ENCODE measurements at regions not wholly inside any gene's neighbourhood (a gene's known extent, or its start where the extent isn't known, plus 50 kb on each side); places are given as distances from the start of the nearest gene placed in this dataset.

GRCh38 chr4:138035781-138036258, 206.3 kb downstream of the SLC7A11 start:
- no peak for TF ChIP-seq JUND (IDR thresholded peaks at IDR 0.05; ENCODE audit: low read depth)
- in situ Hi-C loops (cut with HindIII; ENCODE audit: low pct_unique_long_range_greater_than_20kb, low sequenced_read_pairs) = no loop called here
- peak; percentile 28 to 64 for DNase-seq (ENCODE audit: low read depth in 1 of 2, low spot score in 1 of 2)

- DNase-seq (ENCODE audit: low read depth in 1 of 2, low spot score in 1 of 2) = no peak
- TF ChIP-seq JUND (IDR thresholded peaks at IDR 0.05; ENCODE audit: low read depth) = no peak
- in situ Hi-C loops (cut with HindIII; ENCODE audit: low pct_unique_long_range_greater_than_20kb, low sequenced_read_pairs) = no loop called here
Measured at GRCh38 chr4:138034871-138035270, 207.3 kb downstream of the SLC7A11 start.

GRCh38 chr4:138032222-138032621, 209.9 kb downstream of the SLC7A11 start:
- TF ChIP-seq JUND (IDR thresholded peaks at IDR 0.05; ENCODE audit: low read depth) = no peak
- in situ Hi-C loops (cut with HindIII; ENCODE audit: low pct_unique_long_range_greater_than_20kb, low sequenced_read_pairs) = no loop called here
- DNase-seq (ENCODE audit: low read depth in 1 of 2, low spot score in 1 of 2) = no peak

GRCh38 chr4:138030375-138030774, 211.8 kb downstream of the SLC7A11 start:
- no peak for TF ChIP-seq JUND (IDR thresholded peaks at IDR 0.05; ENCODE audit: low read depth)
- no peak for DNase-seq (ENCODE audit: low read depth in 1 of 2, low spot score in 1 of 2)
- in situ Hi-C loops (cut with HindIII; ENCODE audit: low pct_unique_long_range_greater_than_20kb, low sequenced_read_pairs) = no loop called here

GRCh38 chr4:138028923-138029322, 213.2 kb downstream of the SLC7A11 start:
- DNase-seq (ENCODE audit: low read depth in 1 of 2, low spot score in 1 of 2) = no peak
- in situ Hi-C loops (cut with HindIII; ENCODE audit: low pct_unique_long_range_greater_than_20kb, low sequenced_read_pairs) = no loop called here
- TF ChIP-seq JUND (IDR thresholded peaks at IDR 0.05; ENCODE audit: low read depth) = no peak

GRCh38 chr4:138021139-138021830, 220.9 kb downstream of the SLC7A11 start:
- TF ChIP-seq JUND (IDR thresholded peaks at IDR 0.05; ENCODE audit: low read depth) = no peak
- in situ Hi-C loops (cut with HindIII; ENCODE audit: low pct_unique_long_range_greater_than_20kb, low sequenced_read_pairs) = no loop called here
- no peak for DNase-seq (ENCODE audit: low read depth in 1 of 2, low spot score in 1 of 2)

GRCh38 chr4:138014590-138015288, 227.4 kb downstream of the SLC7A11 start:
- no peak for DNase-seq (ENCODE audit: low read depth in 1 of 2, low spot score in 1 of 2)
- no peak for TF ChIP-seq JUND (IDR thresholded peaks at IDR 0.05; ENCODE audit: low read depth)
- in situ Hi-C loops (cut with HindIII; ENCODE audit: low pct_unique_long_range_greater_than_20kb, low sequenced_read_pairs) = no loop called here

- in situ Hi-C loops (cut with HindIII; ENCODE audit: low pct_unique_long_range_greater_than_20kb, low sequenced_read_pairs) = no loop called here
- no peak for DNase-seq (ENCODE audit: low read depth in 1 of 2, low spot score in 1 of 2)
- TF ChIP-seq JUND (IDR thresholded peaks at IDR 0.05; ENCODE audit: low read depth) = no peak
Measured at GRCh38 chr4:138013625-138014024, 228.5 kb downstream of the SLC7A11 start.

- DNase-seq (ENCODE audit: low read depth in 1 of 2, low spot score in 1 of 2) = no peak
- TF ChIP-seq JUND (IDR thresholded peaks at IDR 0.05; ENCODE audit: low read depth) = no peak
- in situ Hi-C loops (cut with HindIII; ENCODE audit: low pct_unique_long_range_greater_than_20kb, low sequenced_read_pairs) = no loop called here
Measured at GRCh38 chr4:138010639-138011038, 231.5 kb downstream of the SLC7A11 start.

- peak in 1 of 2 experiments; percentile 3 for DNase-seq (ENCODE audit: low read depth in 1 of 2, low spot score in 1 of 2)
- TF ChIP-seq JUND (IDR thresholded peaks at IDR 0.05; ENCODE audit: low read depth) = no peak
- in situ Hi-C loops (cut with HindIII; ENCODE audit: low pct_unique_long_range_greater_than_20kb, low sequenced_read_pairs) = no loop called here
Measured at GRCh38 chr4:138007572-138007971, 234.6 kb downstream of the SLC7A11 start.

- no peak for TF ChIP-seq JUND (IDR thresholded peaks at IDR 0.05; ENCODE audit: low read depth)
- in situ Hi-C loops (cut with HindIII; ENCODE audit: low pct_unique_long_range_greater_than_20kb, low sequenced_read_pairs) = no loop called here
- DNase-seq (ENCODE audit: low read depth in 1 of 2, low spot score in 1 of 2) = no peak
Measured at GRCh38 chr4:138005486-138005885, 236.7 kb downstream of the SLC7A11 start.

- no peak for DNase-seq (ENCODE audit: low read depth in 1 of 2, low spot score in 1 of 2)
- in situ Hi-C loops (cut with HindIII; ENCODE audit: low pct_unique_long_range_greater_than_20kb, low sequenced_read_pairs) = no loop called here
- TF ChIP-seq JUND (IDR thresholded peaks at IDR 0.05; ENCODE audit: low read depth) = no peak
Measured at GRCh38 chr4:138003248-138003647, 238.9 kb downstream of the SLC7A11 start.

- in situ Hi-C loops (cut with HindIII; ENCODE audit: low pct_unique_long_range_greater_than_20kb, low sequenced_read_pairs) = no loop called here
- TF ChIP-seq JUND (IDR thresholded peaks at IDR 0.05; ENCODE audit: low read depth) = no peak
- no peak for DNase-seq (ENCODE audit: low read depth in 1 of 2, low spot score in 1 of 2)
Measured at GRCh38 chr4:137998666-137999429, 243.3 kb downstream of the SLC7A11 start.
